Ureter (tissue), 1 donor: ENCODE measurements at regions not wholly inside any gene's neighbourhood (a gene's known extent, or its start where the extent isn't known, plus 50 kb on each side); places are given as distances from the start of the nearest gene placed in this dataset.

Source experiments
- DNase-seq: peaks from one replicate; pipeline ENCODE4 v3.0.0-alpha.2; 2020; ENCODE audit warnings: low spot score
- donor health status: DM: yes; HTN: yes; CAD: no.

DNA sequence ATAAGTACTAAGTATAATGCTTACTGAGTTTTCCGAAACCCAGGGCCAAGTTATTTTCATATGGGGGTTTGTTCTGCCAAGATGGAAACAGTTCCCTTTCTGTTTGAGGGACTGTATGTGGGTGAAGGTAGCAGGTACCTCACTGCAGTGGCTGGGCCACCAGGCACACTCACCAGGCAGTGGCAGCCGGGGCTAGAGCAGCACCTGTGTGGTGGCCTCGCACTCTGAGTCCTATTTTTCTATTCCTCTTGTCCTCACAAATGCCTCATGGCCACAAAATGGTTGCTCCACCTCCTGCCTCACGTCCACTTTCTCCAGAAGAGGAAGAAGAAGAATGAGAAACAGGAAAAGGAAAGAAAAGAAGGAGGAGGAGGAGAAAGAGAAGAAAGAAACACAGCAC, 167.3 kb upstream of the SHH start:
- DNase-seq, result peak; percentile 4

DNA sequence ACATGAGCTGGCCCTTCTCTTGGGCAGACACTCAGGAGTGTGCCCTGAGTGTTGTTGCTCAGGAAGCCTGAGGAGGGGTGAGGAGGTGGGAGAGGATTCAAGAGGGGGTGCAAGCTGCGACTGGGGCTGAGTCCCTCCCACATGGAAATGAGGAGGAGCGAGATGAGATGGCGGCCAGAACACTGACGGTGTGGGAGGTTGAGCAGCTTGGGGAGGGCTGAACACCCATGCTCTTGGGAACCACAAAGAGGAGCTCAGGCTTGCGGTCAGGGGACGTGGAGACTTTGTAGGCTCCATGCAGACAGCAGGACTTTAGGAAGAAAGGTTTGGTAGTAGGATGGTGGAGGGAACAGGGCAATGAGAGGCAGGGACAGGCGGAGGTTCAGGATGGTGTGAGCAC, 163.2 kb upstream of the SHH start:
- peak; percentile 15 for DNase-seq

DNA sequence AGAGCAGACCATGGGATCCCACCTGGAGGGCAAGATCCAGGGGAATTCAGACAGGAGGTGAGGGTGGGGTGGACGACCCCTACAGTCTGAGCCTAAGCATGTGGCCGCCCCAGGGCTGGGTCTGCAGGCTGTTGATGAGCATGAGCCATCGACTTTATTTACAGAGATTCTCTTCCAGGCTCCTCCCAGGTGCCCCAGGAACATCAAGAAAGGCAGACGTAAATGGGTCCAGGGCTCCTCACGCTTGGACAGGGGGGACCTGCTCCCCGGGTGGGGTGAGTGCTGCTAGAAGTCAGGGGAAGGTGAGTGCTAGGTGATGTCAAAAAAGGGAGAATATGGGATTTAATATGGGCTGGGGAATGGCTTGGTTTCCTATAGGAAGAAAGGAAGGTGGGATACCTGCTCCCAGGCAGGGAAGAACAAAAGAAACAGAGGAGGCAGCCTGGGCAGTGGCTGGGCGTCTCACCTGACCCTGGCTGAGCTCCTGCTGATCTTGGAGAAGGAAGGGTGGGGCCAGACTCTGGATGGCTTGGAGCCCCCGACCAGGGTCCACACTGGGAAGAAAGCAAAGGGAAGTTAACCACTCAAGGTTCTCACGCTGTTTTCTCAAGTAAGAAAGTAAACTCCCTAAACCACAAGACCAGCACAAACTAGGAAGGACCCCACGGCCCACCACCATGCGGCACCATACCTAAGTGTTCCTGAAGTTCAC, 162.1 kb upstream of the SHH start:
- peak; percentile 34 for DNase-seq

DNA sequence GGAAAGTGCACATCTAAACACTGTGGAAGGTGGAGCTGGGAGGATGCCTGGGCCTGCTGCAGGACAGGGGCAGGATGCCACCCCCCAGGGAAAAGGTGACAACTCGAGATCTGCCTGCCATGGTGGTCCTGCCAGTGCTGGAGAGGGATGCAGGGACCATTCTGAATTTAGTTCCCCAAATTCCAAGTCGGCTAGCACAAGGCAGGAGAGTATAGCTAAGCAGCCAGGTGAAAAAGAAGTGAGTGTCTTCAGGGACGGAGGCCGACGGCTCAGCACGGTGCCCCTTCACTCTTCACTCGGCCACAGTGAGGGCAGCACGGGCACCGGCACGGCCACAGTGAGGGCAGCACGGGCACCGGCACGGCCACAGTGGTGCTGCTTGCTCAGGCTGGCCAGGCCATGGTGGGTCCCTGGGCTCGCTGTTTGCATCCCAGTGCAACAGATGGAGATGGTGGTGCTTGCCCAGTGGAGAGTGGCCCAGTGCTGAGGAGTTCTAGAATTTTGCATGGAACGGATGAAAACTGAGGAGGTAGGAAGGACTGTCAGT, 161.3 kb upstream of the SHH start:
- peak; percentile 24 for DNase-seq

DNA sequence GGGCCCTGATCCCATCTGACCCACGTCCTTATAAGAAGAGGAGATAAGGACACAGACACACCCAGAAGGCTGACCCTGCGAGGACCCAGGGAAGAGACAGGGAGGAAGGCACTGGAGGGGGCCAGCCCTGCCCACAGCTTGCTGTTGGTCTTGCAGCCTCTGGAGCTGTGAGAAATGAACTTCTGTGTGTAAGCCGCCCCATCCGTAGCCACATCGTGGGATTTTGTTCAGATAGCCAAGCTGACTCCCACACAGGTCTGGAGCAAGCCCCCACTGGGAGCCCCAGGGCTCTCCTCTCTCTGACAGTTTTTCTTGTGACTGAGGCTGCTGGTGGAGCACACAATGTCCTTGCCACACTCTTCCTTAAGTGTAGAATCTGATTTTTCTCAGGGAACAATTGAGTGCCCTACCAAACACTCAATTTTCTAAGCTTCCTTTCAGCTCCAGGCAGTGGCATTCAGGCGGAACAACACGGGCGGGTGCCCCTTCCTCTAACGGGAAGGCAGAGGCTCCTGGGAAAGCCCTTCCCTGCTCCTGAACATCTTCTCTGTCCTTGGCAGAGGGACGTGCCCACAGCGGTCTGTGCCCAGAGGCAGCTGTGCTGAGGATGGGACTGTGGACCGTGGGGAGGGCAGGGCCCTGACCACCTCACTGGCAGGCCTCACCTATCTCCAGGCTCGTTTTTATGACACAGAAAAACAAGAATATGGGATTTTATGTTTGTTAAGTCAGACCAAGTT, 160.6 kb upstream of the SHH start:
- peak; percentile 31 for DNase-seq

DNA sequence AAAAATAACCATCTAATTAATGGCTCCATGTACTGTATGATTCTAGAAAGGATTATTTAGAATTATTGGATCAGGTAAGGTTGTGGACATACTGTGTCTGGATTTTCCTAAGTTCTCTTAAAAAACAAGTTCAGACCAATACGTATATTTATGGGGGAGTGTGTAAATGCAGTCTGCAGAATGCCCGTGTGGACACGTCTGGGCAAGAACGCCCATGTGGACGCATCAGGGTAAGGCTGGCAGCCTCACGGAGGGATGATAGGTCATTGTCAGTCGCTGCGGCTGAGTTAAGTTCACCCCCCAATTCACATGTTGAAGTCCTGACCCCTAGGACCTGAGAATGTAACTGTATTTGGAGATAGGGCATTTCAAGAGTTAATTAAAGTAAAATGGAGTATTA, 160.0 kb upstream of the SHH start:
- DNase-seq, result peak; percentile 41

DNA sequence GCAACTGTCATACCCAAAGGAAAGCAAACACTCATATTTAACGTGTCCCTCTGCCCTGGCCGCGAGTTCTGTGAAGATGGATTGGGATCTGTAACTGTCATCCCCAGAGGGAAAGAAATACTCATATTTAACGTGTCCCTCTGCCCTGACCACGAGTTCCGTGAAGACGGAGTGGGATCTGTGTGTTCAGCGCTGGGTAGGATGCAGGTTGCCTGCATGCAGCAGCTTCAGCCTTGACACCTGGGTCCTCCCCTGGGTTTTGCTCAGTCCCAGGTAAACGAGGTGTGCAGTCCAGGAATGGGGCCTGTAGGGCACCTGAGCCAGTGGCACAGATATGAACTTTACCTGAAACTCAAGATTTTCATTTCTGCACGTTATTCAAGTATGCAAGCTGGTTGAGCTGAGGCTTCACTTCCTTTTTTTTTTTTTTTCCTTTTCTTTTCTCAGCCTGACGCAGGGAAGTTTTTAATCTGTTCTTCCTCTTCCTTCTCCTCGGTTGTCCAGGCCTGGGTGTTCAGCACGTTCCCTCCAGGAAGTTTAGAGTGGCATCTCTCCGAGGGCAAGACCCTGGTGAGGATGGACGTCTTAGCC, 159.0 kb upstream of the SHH start:
- DNase-seq, result peak; percentile 12

DNA sequence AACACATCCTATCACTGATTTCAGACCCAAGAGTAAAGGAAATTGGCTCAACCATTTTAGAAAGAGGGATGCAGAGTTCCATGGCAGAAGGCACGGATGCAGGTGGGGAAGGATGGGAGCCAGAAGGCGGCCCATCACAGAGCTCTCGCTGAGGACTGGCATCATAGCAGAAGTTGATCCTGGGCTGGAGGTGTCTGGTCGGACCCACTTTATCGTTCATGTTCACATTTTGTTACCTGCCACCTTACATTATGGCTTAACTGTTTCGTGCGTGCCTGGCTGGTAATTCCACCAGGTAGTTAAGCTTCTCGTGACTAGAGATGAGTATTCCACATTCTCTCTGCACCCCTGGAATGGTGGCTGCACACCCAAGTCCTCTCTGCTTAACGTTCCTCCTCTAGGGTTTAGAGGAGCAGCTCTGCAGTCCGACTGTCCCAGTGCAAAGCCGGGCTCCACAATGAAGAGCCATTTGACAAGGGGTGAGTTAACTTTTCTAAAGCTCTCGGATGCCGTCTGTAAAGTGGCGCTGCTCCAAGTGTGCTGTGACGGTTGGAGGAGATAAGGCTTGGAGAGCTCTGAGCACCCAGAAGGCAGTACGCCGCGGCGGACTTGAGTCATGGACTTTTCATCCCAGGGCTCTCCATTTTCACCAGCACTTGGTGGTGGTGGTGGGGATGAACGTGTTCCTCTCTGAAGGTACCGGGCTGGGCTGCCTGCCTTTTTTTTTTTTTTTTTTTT, 157.1 kb upstream of the SHH start:
- peak; percentile 35 for DNase-seq

DNA sequence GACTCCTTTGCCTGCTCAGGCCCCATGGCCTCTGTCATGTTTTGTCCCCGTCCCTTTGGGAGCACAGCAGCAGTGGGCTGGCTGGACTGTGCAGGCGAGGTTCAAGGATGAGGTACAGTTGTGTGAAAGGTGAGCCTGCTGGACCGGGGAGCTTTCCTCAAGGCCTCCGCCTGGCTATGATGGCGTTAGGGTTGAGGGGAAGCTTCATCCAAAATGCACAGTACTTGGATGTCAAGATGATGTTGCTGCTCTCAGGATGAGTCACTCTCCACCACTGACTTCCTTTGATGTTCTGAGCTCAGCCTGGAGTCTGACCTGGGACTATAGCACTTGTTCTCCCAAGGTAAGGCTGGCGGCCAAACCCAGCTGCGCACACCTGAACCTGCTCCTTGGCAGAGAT, 152.7 kb upstream of the SHH start:
- peak; percentile 37 for DNase-seq

DNA sequence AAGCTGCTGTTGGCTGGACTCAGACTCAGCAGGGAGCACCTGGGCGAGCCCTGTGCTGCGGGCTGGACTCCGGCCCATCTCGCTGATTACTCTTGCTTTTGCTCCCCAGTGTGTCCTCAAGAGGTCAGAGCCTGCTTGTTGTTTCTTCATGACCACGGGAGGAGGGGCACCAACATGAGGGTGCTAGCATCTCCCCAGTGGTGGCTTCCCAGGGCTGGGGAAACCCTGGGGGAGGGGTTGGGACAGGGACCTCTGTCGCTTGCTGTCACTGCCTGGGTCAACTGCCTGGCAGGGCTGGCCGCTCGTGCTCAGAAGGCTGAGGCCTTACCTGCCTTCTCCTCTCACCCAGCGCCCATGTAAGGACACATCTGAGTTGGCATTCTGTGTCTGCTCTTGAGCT, 152.3 kb upstream of the SHH start:
- DNase-seq, result peak; percentile 36

DNA sequence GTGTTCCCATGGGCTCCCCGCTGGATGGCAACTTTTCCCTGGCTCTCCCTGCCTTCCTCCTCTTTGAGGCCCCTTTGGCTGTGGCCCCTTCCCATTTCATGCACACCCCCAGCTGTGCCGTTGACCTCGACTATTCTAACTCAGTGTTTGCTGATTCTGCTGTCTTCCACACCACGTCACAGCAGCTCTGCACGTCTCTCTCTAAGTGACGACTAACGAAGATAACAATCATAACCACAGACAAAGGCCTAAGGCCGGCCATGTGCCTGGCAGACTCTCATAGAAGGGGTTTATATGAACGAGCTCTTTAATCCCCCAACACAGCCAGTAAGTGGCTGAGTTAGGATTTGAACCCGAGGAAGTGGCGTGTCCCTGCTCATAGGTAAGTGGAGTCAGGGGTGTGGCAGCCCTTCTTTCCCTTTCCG, 151.5 kb upstream of the SHH start:
- DNase-seq, result peak; percentile 22

DNA sequence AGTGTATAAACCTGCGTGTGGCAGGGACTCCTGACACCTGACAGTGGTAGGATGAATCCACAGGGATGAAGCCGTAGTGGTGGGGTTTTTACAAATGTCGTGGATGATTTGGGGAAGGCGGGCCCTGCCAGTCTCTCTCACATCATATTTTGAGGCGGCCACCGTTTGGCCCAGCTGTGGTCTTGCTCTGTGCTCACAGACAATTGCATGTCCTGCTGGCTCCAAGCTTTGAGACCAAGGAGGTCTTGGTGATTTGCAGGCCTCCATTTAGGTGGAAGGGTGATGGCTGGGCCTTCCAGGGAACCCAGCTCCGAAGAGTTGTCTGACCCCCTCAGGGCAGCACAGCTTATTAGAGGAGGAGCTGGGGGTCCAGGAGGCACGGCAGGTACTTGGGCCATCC, 151.1 kb upstream of the SHH start:
- DNase-seq, result peak; percentile 32

DNA sequence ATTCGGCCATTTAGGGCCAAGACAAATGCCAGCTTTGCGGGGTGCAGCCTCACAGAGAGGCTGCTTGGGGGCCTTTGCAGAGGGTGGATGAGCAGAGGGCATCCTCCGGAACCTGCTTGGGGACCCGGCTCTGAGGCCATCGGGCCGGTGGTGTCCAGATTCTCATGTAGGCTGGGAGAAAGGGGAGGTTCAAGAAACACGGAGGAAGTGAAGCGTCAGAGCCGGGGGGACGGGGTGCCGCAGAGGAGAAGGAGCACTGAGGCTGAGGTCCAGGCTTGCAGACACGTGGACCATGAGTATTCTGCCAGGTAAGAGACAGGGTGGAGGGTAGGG, 150.7 kb upstream of the SHH start:
- peak; percentile 39 for DNase-seq

DNA sequence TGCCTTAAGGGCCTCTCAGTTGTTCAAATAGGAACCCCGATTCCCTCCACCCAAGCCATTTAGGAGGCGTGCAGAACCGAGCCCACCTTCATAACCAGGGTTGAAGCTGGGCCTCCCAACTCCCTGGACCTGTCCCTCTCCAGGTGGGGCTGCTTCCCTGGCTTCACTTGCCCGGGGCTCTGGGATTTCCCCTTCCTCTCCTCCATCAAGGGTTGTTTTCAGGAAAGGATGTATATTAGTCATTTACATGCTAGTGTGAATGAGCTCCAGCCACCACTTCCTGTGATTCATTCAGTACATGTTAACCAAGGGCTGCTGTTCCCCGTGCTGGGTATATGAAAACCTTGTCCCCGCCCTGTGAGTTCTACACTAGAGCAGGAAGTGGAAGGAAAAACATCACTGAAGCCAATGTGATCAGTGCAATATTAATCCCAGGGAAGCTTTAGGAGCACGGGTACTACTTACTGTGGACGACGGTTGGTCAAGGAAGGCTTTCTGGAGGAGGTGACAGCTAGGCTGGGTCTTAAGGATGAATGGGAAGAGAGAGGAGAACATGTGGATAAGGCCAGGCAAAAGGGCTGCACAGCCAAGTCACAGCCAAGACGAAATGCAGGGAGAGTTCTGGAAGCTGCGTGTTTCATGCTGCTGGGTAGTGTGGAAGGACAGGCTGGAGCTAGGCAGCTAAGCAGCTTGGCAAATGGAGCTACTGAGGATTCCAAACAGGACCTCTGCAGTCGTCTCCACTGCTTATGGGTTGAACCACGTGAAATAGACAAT, 150.1 kb upstream of the SHH start:
- peak; percentile 51 for DNase-seq

DNA sequence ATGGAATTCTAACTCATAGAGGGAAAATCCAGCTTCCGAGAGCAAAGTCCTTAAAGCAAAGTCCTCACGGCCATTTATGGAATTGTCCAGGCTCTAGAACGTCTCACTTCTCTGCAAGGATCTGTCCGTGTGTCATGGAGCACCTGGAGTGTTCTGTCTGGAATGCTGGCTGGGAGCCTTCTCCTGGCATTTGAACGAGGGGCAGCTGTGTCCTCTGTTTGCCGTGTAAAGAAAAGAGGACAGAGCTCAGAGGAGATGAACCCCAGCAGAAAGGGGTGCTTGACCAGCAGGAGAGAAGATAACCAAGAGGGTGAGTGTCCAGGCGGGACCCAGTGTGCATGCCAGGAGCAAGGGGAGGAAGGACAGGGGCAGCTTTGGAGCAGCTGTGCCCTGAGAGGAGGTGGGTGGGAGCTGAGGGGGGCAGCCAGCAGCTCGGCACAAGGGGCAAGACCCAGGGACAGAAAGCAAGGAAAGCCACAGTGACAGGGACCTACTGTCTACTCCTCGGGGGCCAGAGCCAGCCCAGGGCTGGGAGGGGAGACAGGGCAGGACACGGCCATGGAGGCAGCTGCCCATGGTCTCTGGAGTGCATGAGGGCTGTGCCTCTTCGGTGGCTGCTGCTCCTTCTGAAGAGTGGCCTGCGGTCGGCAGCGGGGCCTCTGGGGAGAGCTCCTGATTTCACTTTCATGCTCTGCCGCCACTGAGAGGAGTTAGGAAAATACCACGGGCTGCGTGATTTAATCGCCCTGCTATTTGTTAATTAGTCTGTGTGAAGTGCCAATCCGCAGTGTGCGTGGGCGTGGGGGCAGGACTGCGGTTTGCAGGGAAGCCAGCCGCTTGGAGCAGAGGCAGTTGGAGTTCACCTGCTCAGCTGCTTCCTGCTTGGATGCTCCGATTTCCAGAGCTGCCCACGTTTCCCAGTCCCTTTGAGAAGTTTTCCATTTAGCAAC, 149.3 kb upstream of the SHH start:
- peak; percentile 42 for DNase-seq

DNA sequence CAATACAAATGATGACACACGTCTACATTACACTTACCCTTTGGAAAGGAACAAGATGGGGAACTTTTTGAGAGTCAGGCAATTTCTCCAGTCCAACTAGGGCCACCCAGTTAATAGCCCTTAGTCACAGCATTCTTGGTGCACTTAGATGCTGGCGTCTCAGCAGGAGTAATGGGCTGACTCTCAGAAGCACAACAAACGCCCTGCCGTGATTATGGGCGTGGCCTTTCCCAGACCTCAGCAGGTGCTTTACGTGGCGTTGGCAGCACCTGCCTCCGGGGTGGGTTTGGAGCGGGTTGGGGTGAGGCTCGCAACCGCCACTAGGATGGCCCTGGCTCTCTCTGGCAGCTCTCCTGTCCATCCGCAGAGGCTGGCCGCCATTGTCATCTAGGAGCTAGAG, 147.6 kb upstream of the SHH start:
- DNase-seq, result peak; percentile 32

DNA sequence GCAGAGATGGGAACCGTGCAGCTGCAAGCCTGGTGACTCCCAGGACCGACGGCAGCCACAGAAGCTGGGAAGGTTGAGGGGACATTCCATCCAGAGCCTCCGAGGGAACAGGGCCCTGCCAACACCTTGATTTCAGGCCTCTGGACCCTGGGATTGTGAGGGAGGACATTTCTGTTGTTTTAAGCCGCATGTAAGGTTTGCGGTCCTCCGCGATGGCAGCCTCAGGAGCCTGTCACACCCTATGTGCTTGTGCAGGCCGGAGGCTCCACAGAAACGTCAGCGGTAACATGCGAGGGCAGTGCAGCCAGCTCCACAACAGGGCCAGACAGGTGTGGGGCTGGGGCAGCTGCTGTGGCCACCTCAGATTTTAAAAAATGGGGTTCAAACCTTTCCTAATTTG, 144.7 kb upstream of the SHH start:
- no peak for DNase-seq

DNA sequence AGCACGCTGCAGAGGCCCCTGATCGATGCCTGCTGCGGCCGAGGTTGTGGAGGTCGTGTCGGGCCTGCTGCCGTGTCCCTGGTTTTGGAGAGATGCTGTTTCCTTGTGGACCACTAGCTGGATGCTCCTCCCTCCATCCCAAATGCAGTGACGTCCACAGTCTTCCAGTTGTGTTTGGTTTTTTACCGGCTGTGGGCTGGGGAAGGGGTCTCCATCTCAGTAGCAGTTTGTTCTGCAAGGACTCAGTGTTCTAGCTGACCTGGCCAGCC, 143.0 kb upstream of the SHH start:
- DNase-seq, result peak; percentile 9

DNA sequence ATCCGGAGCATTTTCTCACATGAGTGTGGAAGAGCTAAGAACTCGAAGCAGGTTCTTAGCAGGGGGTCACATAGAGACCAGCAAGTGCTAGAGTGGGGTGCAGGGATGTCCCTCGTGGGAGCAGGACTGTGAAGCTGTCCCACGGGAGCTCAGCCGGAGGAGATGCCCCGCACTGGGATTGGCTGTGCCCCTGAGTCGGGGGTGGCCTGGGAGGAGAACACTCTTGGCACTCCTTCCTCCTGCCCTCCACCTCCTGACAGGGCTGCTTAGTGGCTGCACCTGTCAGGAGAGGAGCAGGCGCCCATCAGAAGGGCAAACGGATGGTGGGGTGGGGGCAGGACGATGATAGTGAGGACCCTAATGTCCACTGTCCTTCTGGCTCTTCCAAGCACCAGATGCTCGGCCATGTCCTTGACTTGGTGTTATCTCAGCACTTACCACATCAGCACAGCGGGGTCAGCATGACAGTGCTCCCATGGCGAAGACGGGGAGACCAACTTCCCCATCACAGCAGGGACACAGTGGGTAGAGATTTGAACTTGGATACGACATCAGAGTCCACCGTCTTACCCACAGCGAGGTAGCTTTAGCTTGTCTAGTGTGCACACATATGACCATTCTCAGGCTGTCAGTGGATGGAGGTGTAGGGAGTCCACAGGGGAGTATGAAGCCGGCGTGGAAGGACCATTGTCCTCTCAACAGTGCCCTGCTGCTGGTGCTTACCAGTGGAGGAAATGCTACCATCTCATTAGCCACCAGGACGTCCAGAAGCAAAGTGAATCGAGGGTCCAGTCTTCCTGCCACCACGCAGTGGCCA, 142.5 kb upstream of the SHH start:
- peak; percentile 34 for DNase-seq
